Prostate gland (tissue), 2 donors: ENCODE measurements at regions not wholly inside any gene's neighbourhood (a gene's known extent, or its start where the extent isn't known, plus 50 kb on each side); places are given as distances from the start of the nearest gene placed in this dataset.
"Not testable (repeated sequence)": the region's sequence is repeated elsewhere in the genome, so short reads cannot be mapped to it uniquely, and the experiment has no call there.

ENCODE experiments used
- DNase-seq: peaks from one replicate; pipeline ENCODE4 v3.0.0-alpha.2; 2019; ENCODE audit warnings: low spot score
- H3K27ac ChIP-seq, 2 donors: fragments of 200-600 bp; sonication (generic); 2 replicates each; pipeline ENCODE4 v1.5.1; 2017 to 2019
- H3K27me3 ChIP-seq: fragments of 200-600 bp; sonication (generic); replicated peaks from 2 replicates; pipeline ENCODE4 v1.5.1; 2019; ENCODE audit not compliant: insufficient read depth
- H3K36me3 ChIP-seq, 2 donors: fragments of 200-600 bp; sonication (generic); 1 replicate in 1 of 2; 2 replicates in 1 of 2; pipeline versions ENCODE4 v1.5.1 to v1.8.1; 2017 to 2019
- H3K4me1 ChIP-seq: fragments of 200-600 bp; sonication (generic); replicated peaks from 2 replicates; pipeline ENCODE4 v1.5.1; 2019
- H3K4me3 ChIP-seq, 2 donors: fragments of 200-600 bp; sonication (generic); 2 replicates each; pipeline ENCODE4 v1.5.1; 2017 to 2019
- H3K9me3 ChIP-seq: fragments of 200-600 bp; sonication (generic); 2 replicates; pipeline ENCODE4 v1.5.1; 2017
- CTCF ChIP-seq, 4 experiments: fragments of 200-600 bp in 2 of 4; fragments of 450-650 bp in 2 of 4; sonication (generic) in 2 of 4; IDR thresholded peaks; 1 replicate in 3 of 4; 2 replicates in 1 of 4; pipeline ENCODE4 v1.5.1; 2016 to 2019; ENCODE audit warnings: antibody characterized with exemption in 4 of 4, mild to moderate bottlenecking in 2 of 4, moderate library complexity in 2 of 4
- POLR2A ChIP-seq: fragments of 450-650 bp; IDR thresholded peaks from one replicate; pipeline ENCODE4 v1.6.1; 2016; ENCODE audit warnings: antibody characterized with exemption, mild to moderate bottlenecking
- POLR2AphosphoS5 ChIP-seq: sonication (generic); formaldehyde crosslinking; IDR thresholded peaks from one replicate; pipeline ENCODE4 v1.6.1; 2017; ENCODE audit warnings: antibody characterized with exemption
- WGBS: methylation state at CpG from one replicate; pipeline ENCODE4 v1.1.5; 2018; 5-methylcytosine and 5-hydroxymethylcytosine counted together
- intact Hi-C: fragments of 100-400 bp; cut with DNase I; formaldehyde crosslinking; loops from one replicate; pipeline ENCODE4 v1.14.2; 2022

- H3K36me3 ChIP-seq: no peaks in the 10 kb centered on the region
- WGBS: 2% methylated on average over 20 of the region's 20 CpGs
- no peaks in the 10 kb centered on the region for H3K27me3 ChIP-seq
- DNase-seq: no peak
- peaks cover 7% of the 10 kb centered on the region for H3K4me1 ChIP-seq
- TF ChIP-seq POLR2AphosphoS5: no peak
- no peak for TF ChIP-seq CTCF (IDR thresholded peaks at IDR 0.05)
- no peak for TF ChIP-seq POLR2A
- peak overlapping the region; percentile 77 to 83 for H3K27ac ChIP-seq
- intact Hi-C loops: loop anchor here (5.0 to 10.0 kb wide), 3 partner anchors 173 to 383 kb away; partner anchors contain the start of gene CAND1
- no peaks in the 10 kb centered on the region for H3K9me3 ChIP-seq
- peak overlapping the region; percentile 56 to 64 for H3K4me3 ChIP-seq
Measured at GRCh38 chr12:67068204-67068731, 200.9 kb upstream of the CAND1 start.

DNA sequence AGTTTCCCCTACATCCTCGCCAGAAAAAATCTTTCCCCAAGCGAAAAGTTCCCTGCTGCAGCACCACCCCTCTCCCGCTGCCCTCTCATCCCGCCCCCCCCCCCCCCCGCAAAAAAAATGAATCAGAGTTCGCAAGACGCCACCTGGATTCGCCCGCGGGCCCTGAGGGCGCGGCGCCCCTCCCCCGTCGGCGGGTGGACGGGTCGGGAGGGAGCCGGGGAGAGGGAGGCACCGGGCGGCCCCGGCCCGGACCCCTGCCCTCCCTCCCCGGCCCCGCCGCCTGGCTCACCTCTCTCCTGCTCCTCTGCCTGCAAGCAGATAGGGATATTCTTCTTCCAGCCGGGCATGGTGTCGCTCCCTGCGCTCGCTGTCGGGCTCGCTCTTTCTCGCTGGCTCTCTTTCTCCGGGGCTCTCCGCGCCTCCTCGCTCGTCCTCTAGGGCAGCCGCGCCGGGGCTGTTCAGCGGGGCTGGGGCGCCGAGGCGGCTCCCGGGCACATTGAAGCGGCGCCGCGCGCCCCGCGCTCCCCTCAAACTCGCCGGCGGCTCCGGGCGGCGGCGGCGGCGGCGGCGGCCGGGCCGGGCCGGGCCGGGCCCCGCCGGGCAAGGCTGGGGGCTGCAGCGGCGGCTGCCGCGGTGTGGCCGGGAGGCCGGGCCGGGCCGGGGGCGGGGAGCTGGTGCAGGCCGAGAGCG is 200.3 kb upstream of the CAND1 start:
- peak; percentile 60 for DNase-seq
- H3K36me3 ChIP-seq: no peaks in the 10 kb centered on the region
- peaks cover 7% of the 10 kb centered on the region for H3K4me1 ChIP-seq
- peak overlapping the region; percentile 56 to 64 for H3K4me3 ChIP-seq
- whole genome bisulfite sequencing: under 1% methylated on average over 54 of the region's 81 CpGs
- TF ChIP-seq POLR2A (peak; percentile 18), POLR2AphosphoS5 (no peak)
- no peaks in the 10 kb centered on the region for H3K9me3 ChIP-seq
- H3K27me3 ChIP-seq: no peaks in the 10 kb centered on the region
- intact Hi-C loops: loop anchor here (5.0 to 10.0 kb wide), 3 partner anchors 174 to 384 kb away; partner anchors contain the start of gene CAND1
- H3K27ac ChIP-seq: peak overlapping the region; percentile 77 to 83

- no peak for DNase-seq
- intact Hi-C loops: loop anchor here (5.0 to 10.0 kb wide), 3 partner anchors 175 to 385 kb away; partner anchors contain the start of gene CAND1
Measured at GRCh38 chr12:67069451-67070306, 199.5 kb upstream of the CAND1 start.

DNA sequence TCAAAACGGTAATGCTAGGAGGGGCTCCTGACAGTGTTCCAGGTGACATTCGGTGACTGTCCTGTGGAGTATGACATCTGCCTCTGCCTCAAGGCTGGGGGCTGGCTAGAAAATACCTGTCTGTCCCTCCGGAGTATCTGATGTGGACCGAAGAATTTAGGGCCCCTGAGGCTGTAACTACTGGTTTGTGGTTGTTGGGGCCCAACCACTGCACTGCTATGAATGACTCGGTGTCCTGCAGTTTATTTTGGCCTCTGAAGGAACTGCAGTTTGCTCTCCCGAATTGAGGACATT is 198.9 kb upstream of the CAND1 start:
- H3K4me3 ChIP-seq: no peak overlapping the region
- peaks cover 7% of the 10 kb centered on the region for H3K4me1 ChIP-seq
- H3K27ac ChIP-seq: no peak overlapping the region
- TF ChIP-seq POLR2AphosphoS5 (no peak), POLR2A (no peak), CTCF (IDR thresholded peaks at IDR 0.05) (no peak)
- no peaks in the 10 kb centered on the region for H3K36me3 ChIP-seq
- no peak for DNase-seq
- H3K9me3 ChIP-seq: no peaks in the 10 kb centered on the region
- intact Hi-C loops: no loop called here
- H3K27me3 ChIP-seq: no peaks in the 10 kb centered on the region
- 51% methylated on average over 6 of the region's 6 CpGs for WGBS

More at GRCh38 chr12:67069451-67070306, 199.5 kb upstream of the CAND1 start:
- 2% methylated on average over 38 of the region's 68 CpGs for WGBS
- H3K36me3 ChIP-seq: no peaks in the 10 kb centered on the region
- TF ChIP-seq POLR2A: no peak
- TF ChIP-seq CTCF (IDR thresholded peaks at IDR 0.05): peak in 1 of 4 experiments; percentile 23
- peaks cover 7% of the 10 kb centered on the region for H3K4me1 ChIP-seq
- no peaks in the 10 kb centered on the region for H3K27me3 ChIP-seq
- no peaks in the 10 kb centered on the region for H3K9me3 ChIP-seq
- peak overlapping the region; percentile 77 to 83 for H3K27ac ChIP-seq
- peak overlapping the region; percentile 56 to 64 for H3K4me3 ChIP-seq

- Histone ChIP-seq H3K36me3 (no peaks in the 10 kb centered on the region), H3K27me3 (no peaks in the 10 kb centered on the region), H3K4me3 (no peak overlapping the region), H3K4me1 (peaks cover 7% of the 10 kb centered on the region), H3K27ac (no peak overlapping the region), H3K9me3 (no peaks in the 10 kb centered on the region)
- WGBS: 87% methylated on average over 4 of the region's 4 CpGs
- DNase-seq: no peak
- intact Hi-C loops: no loop called here
- TF ChIP-seq POLR2A (no peak), POLR2AphosphoS5 (no peak), CTCF (IDR thresholded peaks at IDR 0.05) (no peak)
Measured at GRCh38 chr12:67070604-67071003, 198.6 kb upstream of the CAND1 start.

- H3K36me3 ChIP-seq, H3K4me3 ChIP-seq, H3K9me3 ChIP-seq, H3K27ac ChIP-seq, H3K27me3 ChIP-seq, H3K4me1 ChIP-seq, DNase-seq, intact Hi-C loops: not testable (repeated sequence)
- WGBS: 95% methylated on average over 4 of the region's 4 CpGs
Measured at GRCh38 chr12:67072281-67072680, 196.9 kb upstream of the CAND1 start.
